ENCODE measurements at regions not wholly inside any gene's neighbourhood (a gene's known extent, or its start where the extent isn't known, plus 50 kb on each side); places are given as distances from the start of the nearest gene placed in this dataset.

DNA sequence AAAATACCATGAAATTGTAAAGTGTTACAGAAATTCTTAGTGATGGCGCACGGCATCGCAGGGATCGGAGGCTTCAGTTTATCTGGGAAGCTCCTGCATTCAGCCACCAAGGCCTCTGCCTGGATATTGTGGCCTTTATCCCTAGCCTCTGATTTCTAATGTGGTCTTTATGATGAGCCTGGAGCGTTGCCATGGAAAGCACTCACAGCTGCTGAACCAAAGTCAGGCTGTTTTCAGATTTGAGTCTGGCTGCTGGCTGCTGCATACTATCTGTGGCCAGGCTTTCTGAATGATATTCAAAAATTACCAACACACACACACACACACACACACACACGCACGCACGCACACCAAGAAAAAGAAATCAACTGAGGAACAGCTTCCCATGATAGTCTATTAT, 101.1 kb upstream of the ZNF366 start:
- DNase-seq: no peak
- no peak overlapping the region for H3K4me3 ChIP-seq
- no peak for FAIRE-seq
- intact Hi-C loops (cut with DNase I): no loop called here
- no peaks in the 10 kb centered on the region for H3K27me3 ChIP-seq
- H3K27ac ChIP-seq: no peak overlapping the region
- no peaks in the 10 kb centered on the region for H3K4me1 ChIP-seq
- no peaks in the 10 kb centered on the region for H3K9me3 ChIP-seq
- TF ChIP-seq, protein P1, sequence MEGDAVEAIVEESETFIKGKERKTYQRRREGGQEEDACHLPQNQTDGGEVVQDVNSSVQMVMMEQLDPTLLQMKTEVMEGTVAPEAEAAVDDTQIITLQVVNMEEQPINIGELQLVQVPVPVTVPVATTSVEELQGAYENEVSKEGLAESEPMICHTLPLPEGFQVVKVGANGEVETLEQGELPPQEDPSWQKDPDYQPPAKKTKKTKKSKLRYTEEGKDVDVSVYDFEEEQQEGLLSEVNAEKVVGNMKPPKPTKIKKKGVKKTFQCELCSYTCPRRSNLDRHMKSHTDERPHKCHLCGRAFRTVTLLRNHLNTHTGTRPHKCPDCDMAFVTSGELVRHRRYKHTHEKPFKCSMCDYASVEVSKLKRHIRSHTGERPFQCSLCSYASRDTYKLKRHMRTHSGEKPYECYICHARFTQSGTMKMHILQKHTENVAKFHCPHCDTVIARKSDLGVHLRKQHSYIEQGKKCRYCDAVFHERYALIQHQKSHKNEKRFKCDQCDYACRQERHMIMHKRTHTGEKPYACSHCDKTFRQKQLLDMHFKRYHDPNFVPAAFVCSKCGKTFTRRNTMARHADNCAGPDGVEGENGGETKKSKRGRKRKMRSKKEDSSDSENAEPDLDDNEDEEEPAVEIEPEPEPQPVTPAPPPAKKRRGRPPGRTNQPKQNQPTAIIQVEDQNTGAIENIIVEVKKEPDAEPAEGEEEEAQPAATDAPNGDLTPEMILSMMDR (IDR thresholded peaks at IDR 0.05): no peak
- 78 to 89% methylated on average over 8 of the region's 8 CpGs for WGBS, 2 donors
- ATAC-seq: no peak
- H3K36me3 ChIP-seq: no peaks in the 10 kb centered on the region

DNA sequence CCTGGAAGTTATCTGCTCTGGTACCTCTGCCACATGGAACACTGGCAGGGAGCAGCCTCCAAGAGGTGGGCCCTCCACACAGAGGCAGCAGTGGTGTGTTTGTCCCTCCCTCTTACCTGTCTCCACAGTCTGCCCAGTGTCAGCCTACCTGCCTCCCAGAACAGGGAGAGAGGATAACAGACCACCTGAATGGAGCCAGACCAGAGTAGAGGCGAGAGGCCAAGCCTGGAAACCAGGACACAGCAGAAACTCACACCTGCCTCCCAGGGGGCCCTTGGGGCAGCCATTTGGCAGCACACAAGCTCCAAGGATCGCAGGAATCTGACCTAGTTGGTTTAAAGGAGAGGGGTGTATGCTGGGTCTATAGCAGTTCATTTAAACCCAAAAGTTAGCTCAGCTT, 100.2 kb upstream of the ZNF366 start:
- TF ChIP-seq, protein P1 (IDR thresholded peaks at IDR 0.05): no peak
- H3K27me3 ChIP-seq: no peaks in the 10 kb centered on the region
- WGBS, 2 donors: 88 to 94% methylated on average over 2 of the region's 2 CpGs
- H3K27ac ChIP-seq: no peak overlapping the region
- H3K4me1 ChIP-seq: no peaks in the 10 kb centered on the region
- H3K36me3 ChIP-seq: no peaks in the 10 kb centered on the region
- no peak for ATAC-seq
- DNase-seq: no peak
- no peaks in the 10 kb centered on the region for H3K9me3 ChIP-seq
- H3K4me3 ChIP-seq: no peak overlapping the region
- intact Hi-C loops (cut with DNase I): no loop called here
- no peak for FAIRE-seq

DNA sequence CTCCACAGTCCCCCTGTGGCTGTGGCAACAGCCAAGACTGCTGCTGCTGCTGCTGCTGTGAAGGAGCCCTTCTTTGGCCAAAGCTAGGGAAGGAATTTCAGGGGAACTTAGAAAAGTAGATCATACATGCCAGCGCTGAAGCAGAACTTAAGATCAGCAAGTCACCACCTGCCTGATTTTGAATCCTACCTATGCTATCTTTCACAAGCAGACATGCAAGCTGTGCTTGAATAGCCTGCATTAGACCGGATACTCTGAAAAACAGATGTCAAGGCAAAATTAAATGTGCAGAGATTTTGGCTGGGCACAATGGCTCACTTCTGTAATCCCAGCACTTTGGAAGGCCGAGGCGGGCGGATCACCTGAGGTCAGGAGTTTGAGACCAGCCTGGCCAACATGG, 99.3 kb upstream of the ZNF366 start:
- H3K27me3 ChIP-seq: no peaks in the 10 kb centered on the region
- ATAC-seq (no peak), FAIRE-seq (no peak), DNase-seq (no peak)
- no peak overlapping the region for H3K4me3 ChIP-seq
- H3K9me3 ChIP-seq: no peaks in the 10 kb centered on the region
- H3K36me3 ChIP-seq: no peaks in the 10 kb centered on the region
- H3K27ac ChIP-seq: no peak overlapping the region
- no peaks in the 10 kb centered on the region for H3K4me1 ChIP-seq
- TF ChIP-seq, protein P1 (IDR thresholded peaks at IDR 0.05): no peak
- 96 to 99% methylated on average over 4 to 5 of the region's 5 CpGs for WGBS, 2 donors
- intact Hi-C loops (cut with DNase I): no loop called here

DNA sequence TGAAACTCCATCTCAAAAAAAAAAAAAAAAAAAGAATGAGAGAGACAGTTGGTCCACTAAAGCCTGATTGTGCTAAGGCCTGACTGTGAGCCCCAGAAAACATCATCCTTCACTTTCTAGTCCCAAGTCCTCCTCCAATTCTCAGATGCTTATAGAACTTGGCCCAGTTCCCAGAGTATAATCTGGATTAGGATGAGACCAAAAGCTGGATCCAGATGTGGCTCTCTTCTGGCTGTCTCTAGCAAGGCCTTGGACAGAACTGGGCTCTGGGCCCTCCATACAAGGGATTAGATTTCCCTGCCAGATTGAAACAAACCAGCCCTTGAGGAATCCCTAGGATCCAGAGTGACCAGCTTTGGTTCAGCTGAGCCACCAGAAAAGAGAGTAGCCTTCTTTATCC, 98.4 kb upstream of the ZNF366 start:
- Histone ChIP-seq H3K4me3 (no peak overlapping the region), H3K27ac (no peak overlapping the region), H3K27me3 (no peaks in the 10 kb centered on the region), H3K4me1 (no peaks in the 10 kb centered on the region), H3K36me3 (no peaks in the 10 kb centered on the region), H3K9me3 (no peaks in the 10 kb centered on the region)
- FAIRE-seq (no peak), ATAC-seq (no peak), DNase-seq (no peak)
- TF ChIP-seq, protein P1 (IDR thresholded peaks at IDR 0.05): no peak
- intact Hi-C loops (cut with DNase I): no loop called here

DNA sequence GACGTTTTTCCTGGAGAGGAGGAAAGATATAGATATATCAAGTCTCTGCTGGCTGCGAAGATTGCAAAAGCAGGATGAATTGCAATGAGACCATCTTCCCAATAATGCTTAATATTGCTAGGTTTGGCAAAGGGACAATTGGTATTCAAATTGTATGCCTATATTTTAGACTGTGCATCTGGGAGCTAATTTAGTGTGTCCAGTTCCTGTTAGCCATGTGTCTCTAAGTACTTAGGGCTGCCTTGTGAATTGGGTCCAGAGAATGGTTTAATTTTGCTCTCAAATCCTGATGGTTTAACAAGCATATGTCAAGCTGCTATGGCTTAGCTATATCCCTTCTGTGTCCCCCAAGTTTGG, 97.6 kb upstream of the ZNF366 start:
- H3K4me1 ChIP-seq: no peaks in the 10 kb centered on the region
- H3K9me3 ChIP-seq: no peaks in the 10 kb centered on the region
- H3K27ac ChIP-seq: no peak overlapping the region
- TF ChIP-seq, protein P1 (IDR thresholded peaks at IDR 0.05): no peak
- intact Hi-C loops (cut with DNase I): no loop called here
- DNase-seq (no peak), ATAC-seq (no peak), FAIRE-seq (no peak)
- H3K4me3 ChIP-seq: no peak overlapping the region
- H3K36me3 ChIP-seq: no peaks in the 10 kb centered on the region
- 65 to 77% methylated on average over 2 of the region's 2 CpGs for WGBS, 2 donors
- H3K27me3 ChIP-seq: no peaks in the 10 kb centered on the region
